B cell (primary cell): ENCODE measurements at regions not wholly inside any gene's neighbourhood (a gene's known extent, or its start where the extent isn't known, plus 50 kb on each side); places are given as distances from the start of the nearest gene placed in this dataset.

Source experiments
- ATAC-seq: fragments of 200-7000 bp; cut with Tn5 transposase; one replicate; pipeline ENCODE4 v1.10.0; 2021; ENCODE audit warnings: low read depth, mild to moderate bottlenecking, moderate number of reproducible peaks, moderate library complexity
- CTCF ChIA-PET: fragments of 350-600 bp; sonication (Branson Sonifier 250); formaldehyde crosslinking; loops from one replicate; lab custom pipeline; 2021; ENCODE audit warnings: antibody characterized with exemption, inconsistent platforms; lab: Charles Lee
- POLR2A ChIA-PET: fragments of 350-600 bp; sonication (Branson Sonifier 250); formaldehyde crosslinking; loops from one replicate; lab custom pipeline; 2021; ENCODE audit warnings: antibody characterized with exemption; lab: Charles Lee
- DNase-seq: peaks from one replicate; pipeline ENCODE4 v3.0.0; 2013
- H2AFZ ChIP-seq: 2 replicates; pipeline ENCODE4 v1.6.1; 2012; ENCODE audit warnings: mild to moderate bottlenecking, low read depth, low read length; ENCODE audit not compliant: insufficient read depth, poor library complexity, severe bottlenecking
- H3K27ac ChIP-seq, 2 donors: 1 replicate in 1 of 2; 2 replicates in 1 of 2; pipeline ENCODE4 v1.5.1; 2012 to 2013; ENCODE audit warnings: low read length in 2 of 2, mild to moderate bottlenecking in 2 of 2, moderate library complexity in 1 of 2
- H3K27me3 ChIP-seq, 4 experiments: fragments of 200-600 bp in 1 of 4; sonication (generic) in 1 of 4; replicated peaks in 1 of 4; 1 replicate in 2 of 4; 2 replicates in 2 of 4; pipeline versions ENCODE4 v1.6.1 to v1.7.0; 2013 to 2016; ENCODE audit warnings: low read length in 3 of 4, mild to moderate bottlenecking in 2 of 4, mixed read lengths in 1 of 4, moderate library complexity in 1 of 4; ENCODE audit not compliant: insufficient read depth in 4 of 4, control insufficient read depth in 3 of 4; ENCODE audit errors: control extremely low read depth in 1 of 4
- H3K36me3 ChIP-seq, 2 experiments: replicated peaks in 1 of 2; 1 replicate in 1 of 2; 2 replicates in 1 of 2; pipeline versions ENCODE4 v1.6.1 to v1.7.1; 2013; ENCODE audit warnings: low read length in 1 of 2; ENCODE audit not compliant: insufficient read depth in 2 of 2, control insufficient read depth in 1 of 2; ENCODE audit errors: control extremely low read depth in 1 of 2, extremely low read depth in 1 of 2
- H3K4me1 ChIP-seq, 2 donors: fragments of 200-600 bp in 1 of 2; sonication (generic) in 1 of 2; 1 replicate in 1 of 2; 2 replicates in 1 of 2; pipeline versions ENCODE4 v1.5.1 to v1.6.1; 2013 to 2017; ENCODE audit warnings: low read length in 2 of 2; ENCODE audit not compliant: control insufficient read depth in 2 of 2, insufficient read depth in 2 of 2
- H3K4me2 ChIP-seq: replicated peaks from 2 replicates; pipeline ENCODE3; 2012; ENCODE audit warnings: mild to moderate bottlenecking, low read depth, low read length; ENCODE audit not compliant: poor library complexity, severe bottlenecking
- H3K4me3 ChIP-seq, 5 experiments: fragments of 200-600 bp in 1 of 5; sonication (generic) in 1 of 5; 1 replicate in 3 of 5; 2 replicates in 2 of 5; pipeline versions ENCODE4 v1.5.1 to v1.7.0; 2011 to 2016; ENCODE audit warnings: low read length in 4 of 5, mild to moderate bottlenecking in 4 of 5, low read depth in 2 of 5, control low read depth in 1 of 5, moderate library complexity in 1 of 5; ENCODE audit not compliant: insufficient read depth in 1 of 5; ENCODE audit errors: control extremely low read depth in 1 of 5, extremely low read depth in 1 of 5
- H3K79me2 ChIP-seq: fragments of 200-600 bp; sonication (generic); one replicate; pipeline ENCODE4 v1.6.0; 2016; ENCODE audit warnings: low read length; ENCODE audit not compliant: control insufficient read depth, insufficient read depth
- H3K9ac ChIP-seq: fragments of 200-600 bp; sonication (generic); 2 replicates; pipeline ENCODE4 v1.6.1; 2017; ENCODE audit warnings: mild to moderate bottlenecking, low read length, moderate library complexity
- H3K9me3 ChIP-seq, 3 donors: one replicate each; pipeline versions ENCODE4 v1.6.1 to v1.7.1; 2013; ENCODE audit warnings: low read length in 2 of 3; ENCODE audit not compliant: control insufficient read depth in 2 of 3, insufficient read depth in 1 of 3; ENCODE audit errors: control extremely low read depth in 1 of 3
- H4K20me1 ChIP-seq: 2 replicates; pipeline ENCODE4 v1.6.0; 2012; ENCODE audit warnings: mild to moderate bottlenecking, low read length; ENCODE audit not compliant: insufficient read depth, control insufficient read depth, poor library complexity, severe bottlenecking
- H3K27ac Mint-ChIP-seq: one replicate; pipeline ENCODE4 v1.8.0; 2021; ENCODE audit warnings: mixed read lengths
- H3K27me3 Mint-ChIP-seq: one replicate; pipeline ENCODE4 v1.8.0; 2021; ENCODE audit warnings: mixed read lengths
- H3K4me1 Mint-ChIP-seq: one replicate; pipeline ENCODE4 v1.8.0; 2021; ENCODE audit warnings: mixed read lengths
- H3K4me3 Mint-ChIP-seq: one replicate; pipeline ENCODE4 v1.8.0; 2021; ENCODE audit warnings: mixed read lengths
- H3K9me3 Mint-ChIP-seq: one replicate; pipeline ENCODE4 v1.8.0; 2022; ENCODE audit warnings: mixed read lengths; ENCODE audit not compliant: insufficient read depth
- CTCF ChIP-seq: fragments of 200-600 bp; IDR thresholded peaks from one replicate; pipeline ENCODE4 v1.8.0; 2022; ENCODE audit warnings: antibody characterized with exemption, mild to moderate bottlenecking
- EZH2 ChIP-seq: IDR thresholded peaks from 2 replicates; pipeline ENCODE4 v1.6.1; 2012; ENCODE audit warnings: borderline replicate concordance, low read depth, mild to moderate bottlenecking, moderate library complexity, low read length; ENCODE audit not compliant: insufficient read depth, poor library complexity, severe bottlenecking
- WGBS: methylation state at CpG from one replicate; pipeline ENCODE4 v1.1.5; 2013; ENCODE audit warnings: missing lambda C conversion rate; ENCODE audit not compliant: insufficient coverage; 5-methylcytosine and 5-hydroxymethylcytosine counted together
- intact Hi-C: fragments of 100-400 bp; cut with micrococcal nuclease; formaldehyde crosslinking; loops from one replicate; pipeline ENCODE4 v1.10.0; 2022

- no peak overlapping the region for H3K27ac ChIP-seq
- H3K79me2 ChIP-seq = no peaks in the 10 kb centered on the region
- H2AFZ ChIP-seq = no peak overlapping the region
- ChIA-PET CTCF (no interaction called here), POLR2A (no interaction called here)
- no peaks in the 10 kb centered on the region for H4K20me1 ChIP-seq
- TF ChIP-seq CTCF (no peak), EZH2 (no peak)
- H3K4me2 ChIP-seq = no peak overlapping the region
- no peaks in the 10 kb centered on the region for H3K4me1 Mint-ChIP-seq
- H3K4me3 ChIP-seq = no peak overlapping the region
- WGBS = no CpG with 5 or more reads among the region's 1 CpG
- ATAC-seq (no peak), DNase-seq (no peak)
- intact Hi-C loops = no loop called here
- H3K36me3 ChIP-seq = no peaks in the 10 kb centered on the region
- H3K27me3 ChIP-seq = no peaks in the 10 kb centered on the region
- no peaks in the 10 kb centered on the region for H3K27me3 Mint-ChIP-seq
- H3K4me3 Mint-ChIP-seq = no peak overlapping the region
- no peaks in the 10 kb centered on the region for H3K9me3 ChIP-seq
- H3K9me3 Mint-ChIP-seq = no peaks in the 10 kb centered on the region
- H3K9ac ChIP-seq = no peak overlapping the region
- H3K27ac Mint-ChIP-seq = no peak overlapping the region
- H3K4me1 ChIP-seq = no peaks in the 10 kb centered on the region
Observed at GRCh38 chr13:103525530-103525929, 459.3 kb upstream of the SLC10A2 start.

GRCh38 chr13:103523858-103524257 is 457.6 kb upstream of the SLC10A2 start:
- 94% methylated on average over 5 of the region's 7 CpGs for WGBS
- no peaks in the 10 kb centered on the region for H3K79me2 ChIP-seq
- no peaks in the 10 kb centered on the region for H3K9me3 ChIP-seq
- CTCF ChIA-PET = no interaction called here
- no peak overlapping the region for H3K4me3 Mint-ChIP-seq
- no peak overlapping the region for H3K9ac ChIP-seq
- no peak overlapping the region for H2AFZ ChIP-seq
- TF ChIP-seq CTCF (no peak), EZH2 (no peak)
- H4K20me1 ChIP-seq = no peaks in the 10 kb centered on the region
- no peaks in the 10 kb centered on the region for H3K27me3 Mint-ChIP-seq
- no peak for DNase-seq
- H3K4me2 ChIP-seq = no peak overlapping the region
- no peaks in the 10 kb centered on the region for H3K9me3 Mint-ChIP-seq
- POLR2A ChIA-PET = no interaction called here
- no peaks in the 10 kb centered on the region for H3K4me1 ChIP-seq
- no peaks in the 10 kb centered on the region for H3K27me3 ChIP-seq
- no peak overlapping the region for H3K4me3 ChIP-seq
- H3K27ac Mint-ChIP-seq = no peak overlapping the region
- ATAC-seq = no peak
- intact Hi-C loops = no loop called here
- no peaks in the 10 kb centered on the region for H3K4me1 Mint-ChIP-seq
- H3K27ac ChIP-seq = no peak overlapping the region
- H3K36me3 ChIP-seq = no peaks in the 10 kb centered on the region
